ENCODE measurements at regions not wholly inside any gene's neighbourhood (a gene's known extent, or its start where the extent isn't known, plus 50 kb on each side); places are given as distances from the start of the nearest gene placed in this dataset.
"Not testable (repeated sequence)": the region's sequence is repeated elsewhere in the genome, so short reads cannot be mapped to it uniquely, and the experiment has no call there.

DNA sequence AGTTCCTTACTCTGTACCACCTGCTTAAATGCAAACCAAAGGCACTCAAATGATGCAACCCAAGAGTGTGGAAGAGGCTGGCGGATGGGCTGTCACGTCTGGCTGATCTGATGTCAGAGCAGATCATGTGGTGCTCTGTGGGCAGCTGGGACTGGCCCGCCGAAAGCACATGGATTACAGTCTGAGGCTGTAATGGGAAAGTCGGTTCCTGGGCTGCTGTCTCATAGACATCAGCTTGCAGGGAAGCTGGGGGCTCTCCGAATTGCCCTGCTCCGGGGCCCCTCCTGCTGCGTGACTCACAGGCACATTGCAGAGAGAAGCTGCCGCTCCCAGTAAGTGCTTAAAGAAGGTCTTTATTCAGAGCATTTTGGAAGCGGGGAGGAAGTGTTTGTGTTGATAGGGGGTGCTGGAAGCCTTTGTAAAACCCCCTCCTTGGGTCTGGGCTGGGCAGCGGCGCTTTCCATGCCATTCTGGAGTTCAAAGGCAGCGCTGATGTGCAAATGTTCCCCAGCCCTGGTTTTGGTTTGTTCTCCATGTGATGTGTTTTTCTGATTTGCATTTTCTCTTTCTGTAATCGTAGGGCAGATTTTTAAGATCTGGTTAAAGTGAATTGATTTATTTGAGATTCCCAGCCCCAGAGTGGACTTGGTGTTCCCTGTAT, 181.1 kb downstream of the LARP7 start:
- peaks cover 9% of the 10 kb centered on the region for H3K36me3 ChIP-seq (ENCODE audit: control insufficient read depth, insufficient read depth, low read length)
- peaks cover 20% of the 10 kb centered on the region for H3K4me1 ChIP-seq (ENCODE audit: control insufficient read depth, insufficient read depth, low read length)
- peak overlapping the region; percentile 46 for H3K4me3 ChIP-seq (ENCODE audit: low read depth, low read length)
- H3K9me3 ChIP-seq (ENCODE audit: control insufficient read depth, insufficient read depth, low read depth, low read length): no peaks in the 10 kb centered on the region
- peak overlapping the region; percentile 58 for H3K9ac ChIP-seq (ENCODE audit: low read length)
- H3K27ac ChIP-seq (ENCODE audit: low read depth, low read length): peak overlapping the region; percentile 33; the same call in 1 of the 2 replicates
- no peaks in the 10 kb centered on the region for H3K27me3 ChIP-seq (ENCODE audit: control insufficient read depth, insufficient read depth, low read length)

DNA sequence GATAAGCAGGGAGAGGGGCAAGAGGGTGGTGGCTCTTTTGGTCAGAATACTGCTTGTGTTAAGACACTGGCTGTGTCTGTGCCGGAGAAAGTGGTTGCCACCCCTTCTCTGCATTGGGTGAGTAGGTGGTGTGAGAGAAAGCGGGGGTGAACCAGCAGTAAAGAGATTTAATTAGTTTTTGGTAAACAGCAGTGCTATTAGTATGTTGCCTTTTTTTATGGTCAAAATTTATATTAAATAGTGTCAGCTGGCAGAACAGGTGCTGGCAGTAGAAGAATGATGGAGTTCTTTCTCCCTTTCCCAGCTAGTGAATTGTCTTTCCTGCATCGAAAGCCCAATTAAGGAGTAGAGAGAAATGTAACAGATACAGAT, 181.6 kb downstream of the LARP7 start:
- H3K9ac ChIP-seq (ENCODE audit: low read length): peak overlapping the region; percentile 58

DNA sequence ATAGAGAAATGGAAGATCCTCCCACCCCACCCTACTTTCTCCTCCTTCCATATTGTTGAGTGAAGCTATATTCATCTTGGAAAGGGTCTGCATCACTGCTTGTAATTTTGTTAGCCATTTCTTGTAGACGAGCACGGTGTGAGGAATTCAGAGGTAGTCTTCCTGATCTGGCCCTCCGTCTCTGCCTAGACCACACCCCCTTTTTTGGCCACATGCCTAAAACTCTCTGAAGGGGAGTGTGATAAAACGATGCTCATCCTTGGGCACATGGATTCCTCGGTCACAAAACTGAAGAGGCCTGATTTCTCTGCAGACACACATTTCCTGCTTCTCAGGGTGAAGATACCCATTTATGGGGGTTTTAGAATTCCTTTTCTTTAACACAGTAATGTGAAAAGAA, 182.8 kb downstream of the LARP7 start:
- H3K4me3 ChIP-seq (ENCODE audit: low read depth, low read length): no peak overlapping the region
- H3K36me3 ChIP-seq (ENCODE audit: control insufficient read depth, insufficient read depth, low read length): peaks cover 12% of the 10 kb centered on the region
- H3K9ac ChIP-seq (ENCODE audit: low read length): no peak overlapping the region
- H3K27me3 ChIP-seq (ENCODE audit: control insufficient read depth, insufficient read depth, low read length): no peaks in the 10 kb centered on the region
- no peaks in the 10 kb centered on the region for H3K9me3 ChIP-seq (ENCODE audit: control insufficient read depth, insufficient read depth, low read depth, low read length)
- no peak overlapping the region for H3K27ac ChIP-seq (ENCODE audit: low read depth, low read length)
- peaks cover 20% of the 10 kb centered on the region for H3K4me1 ChIP-seq (ENCODE audit: control insufficient read depth, insufficient read depth, low read length)

More for the DNA sequence above, 181.6 kb downstream of the LARP7 start:
- Histone ChIP-seq H3K36me3 (ENCODE audit: control insufficient read depth, insufficient read depth, low read length) (peaks cover 9% of the 10 kb centered on the region), H3K27me3 (ENCODE audit: control insufficient read depth, insufficient read depth, low read length) (no peaks in the 10 kb centered on the region), H3K9me3 (ENCODE audit: control insufficient read depth, insufficient read depth, low read depth, low read length) (no peaks in the 10 kb centered on the region), H3K27ac (ENCODE audit: low read depth, low read length) (peak overlapping the region; percentile 0; the same call in 1 of the 2 replicates), H3K4me1 (ENCODE audit: control insufficient read depth, insufficient read depth, low read length) (peaks cover 20% of the 10 kb centered on the region), H3K4me3 (ENCODE audit: low read depth, low read length) (peak overlapping the region; percentile 46)

DNA sequence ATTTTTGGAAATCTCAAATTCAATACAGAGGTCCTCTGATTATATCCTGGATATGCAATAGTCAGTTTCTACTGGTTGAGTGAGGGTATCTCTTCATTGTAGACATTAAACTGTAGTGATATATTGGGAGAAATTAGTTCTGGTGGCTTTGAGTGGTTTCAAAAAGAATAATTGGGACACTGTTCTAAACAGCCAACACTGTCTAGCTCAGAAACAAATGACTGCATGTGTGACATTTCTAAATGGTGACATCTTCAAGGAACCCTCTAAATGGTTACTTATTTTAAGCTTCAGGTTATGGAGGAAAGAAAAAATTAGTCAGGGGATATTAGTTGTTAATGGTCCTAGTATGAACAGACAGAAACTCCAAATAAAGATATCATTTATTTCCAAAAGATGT, 186.2 kb downstream of the LARP7 start:
- Histone ChIP-seq H3K4me1 (ENCODE audit: control insufficient read depth, insufficient read depth, low read length) (peaks cover 15% of the 10 kb centered on the region; the same call in 1 of the 2 replicates), H3K27me3 (ENCODE audit: control insufficient read depth, insufficient read depth, low read length) (no peaks in the 10 kb centered on the region), H3K27ac (ENCODE audit: low read depth, low read length) (no peak overlapping the region), H3K9ac (ENCODE audit: low read length) (no peak overlapping the region), H3K36me3 (ENCODE audit: control insufficient read depth, insufficient read depth, low read length) (peaks cover 33% of the 10 kb centered on the region), H3K9me3 (ENCODE audit: control insufficient read depth, insufficient read depth, low read depth, low read length) (no peaks in the 10 kb centered on the region), H3K4me3 (ENCODE audit: low read depth, low read length) (no peak overlapping the region)

DNA sequence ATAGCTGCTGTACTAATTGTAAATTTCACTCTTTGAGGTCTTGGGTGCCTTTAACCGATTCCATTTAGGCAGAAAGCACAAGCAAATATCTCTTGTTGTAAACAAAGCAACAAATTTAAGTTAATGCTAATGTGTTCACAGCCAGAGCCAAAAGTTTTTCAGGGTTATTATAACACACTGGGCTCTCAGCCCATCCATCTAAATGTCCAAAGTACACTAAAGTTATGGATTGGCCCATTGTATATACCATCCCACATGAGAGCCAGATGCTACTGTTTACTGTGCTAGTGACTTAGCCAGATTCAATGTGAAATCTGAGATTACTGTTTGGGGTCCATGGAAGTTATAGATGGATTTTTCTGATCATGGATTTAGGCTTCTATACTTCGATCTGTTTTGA, 186.7 kb downstream of the LARP7 start:
- Histone ChIP-seq H3K9ac (ENCODE audit: low read length) (no peak overlapping the region), H3K9me3 (ENCODE audit: control insufficient read depth, insufficient read depth, low read depth, low read length) (peaks cover 2% of the 10 kb centered on the region; the same call in 1 of the 2 replicates), H3K4me3 (ENCODE audit: low read depth, low read length) (no peak overlapping the region), H3K27me3 (ENCODE audit: control insufficient read depth, insufficient read depth, low read length) (no peaks in the 10 kb centered on the region), H3K27ac (ENCODE audit: low read depth, low read length) (no peak overlapping the region), H3K36me3 (ENCODE audit: control insufficient read depth, insufficient read depth, low read length) (peaks cover 33% of the 10 kb centered on the region), H3K4me1 (ENCODE audit: control insufficient read depth, insufficient read depth, low read length) (peaks cover 10% of the 10 kb centered on the region; the same call in 1 of the 2 replicates)

DNA sequence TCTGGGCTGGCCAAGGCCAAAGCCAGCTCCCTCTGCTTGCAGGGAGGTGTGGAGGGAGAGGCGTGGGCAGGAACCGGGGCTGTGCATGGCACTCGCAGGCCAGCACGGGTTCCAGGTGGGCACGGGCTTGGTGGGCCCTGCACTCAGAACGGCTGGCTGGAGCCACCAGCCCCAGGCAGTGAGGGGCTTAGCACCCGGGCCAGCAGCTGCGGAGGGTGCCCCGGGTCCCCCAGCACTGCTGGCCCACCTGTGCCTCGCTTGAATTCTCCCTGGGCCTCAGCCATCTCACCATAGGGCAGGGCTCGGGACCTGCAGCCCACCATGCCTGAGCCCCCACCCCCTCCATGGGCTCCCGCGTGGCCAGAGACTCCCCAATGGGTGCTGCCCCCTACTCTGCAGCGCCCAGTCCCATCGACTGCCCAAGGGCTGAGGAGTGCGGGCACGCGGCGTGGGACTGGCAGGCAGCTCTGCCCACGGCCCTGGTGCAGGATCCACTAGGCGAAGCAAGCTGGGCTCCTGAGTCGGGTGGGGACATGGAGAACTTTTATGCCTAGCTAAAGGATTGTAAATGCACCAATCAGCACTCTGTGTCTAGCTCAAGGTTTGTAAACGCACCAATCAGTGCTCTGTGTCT, 193.9 kb downstream of the LARP7 start:
- Histone ChIP-seq H3K27me3 (ENCODE audit: control insufficient read depth, insufficient read depth, low read length) (no peaks in the 10 kb centered on the region), H3K4me1 (ENCODE audit: control insufficient read depth, insufficient read depth, low read length) (no peaks in the 10 kb centered on the region), H3K9ac (ENCODE audit: low read length) (no peak overlapping the region), H3K9me3 (ENCODE audit: control insufficient read depth, insufficient read depth, low read depth, low read length) (peaks cover 40% of the 10 kb centered on the region), H3K4me3 (ENCODE audit: low read depth, low read length) (no peak overlapping the region), H3K36me3 (ENCODE audit: control insufficient read depth, insufficient read depth, low read length) (peaks cover 36% of the 10 kb centered on the region), H3K27ac (ENCODE audit: low read depth, low read length) (no peak overlapping the region)

DNA sequence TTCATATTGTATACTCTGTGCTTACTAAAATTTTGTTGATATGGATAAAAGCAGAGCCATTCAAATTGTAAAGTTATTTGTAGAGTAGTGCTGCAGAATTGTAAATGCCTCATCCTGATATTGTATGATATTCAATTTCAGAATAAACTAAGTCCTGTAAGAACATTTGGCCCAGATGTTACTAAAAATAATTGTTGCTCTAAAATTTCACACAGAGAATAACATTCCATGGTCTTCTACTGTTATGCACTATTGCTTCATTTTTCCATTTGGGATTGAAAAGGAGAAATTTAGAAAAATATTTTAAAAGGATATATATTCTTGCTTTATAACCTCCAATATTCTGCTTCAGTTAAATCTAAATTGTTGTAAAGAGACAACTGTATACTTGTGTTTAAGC, 195.6 kb downstream of the LARP7 start:
- Histone ChIP-seq H3K36me3 (ENCODE audit: control insufficient read depth, insufficient read depth, low read length) (peaks cover 29% of the 10 kb centered on the region), H3K9ac (ENCODE audit: low read length) (no peak overlapping the region), H3K27ac (ENCODE audit: low read depth, low read length) (no peak overlapping the region), H3K4me3 (ENCODE audit: low read depth, low read length) (no peak overlapping the region), H3K4me1 (ENCODE audit: control insufficient read depth, insufficient read depth, low read length) (no peaks in the 10 kb centered on the region), H3K27me3 (ENCODE audit: control insufficient read depth, insufficient read depth, low read length) (no peaks in the 10 kb centered on the region), H3K9me3 (ENCODE audit: control insufficient read depth, insufficient read depth, low read depth, low read length) (peaks cover 56% of the 10 kb centered on the region)

DNA sequence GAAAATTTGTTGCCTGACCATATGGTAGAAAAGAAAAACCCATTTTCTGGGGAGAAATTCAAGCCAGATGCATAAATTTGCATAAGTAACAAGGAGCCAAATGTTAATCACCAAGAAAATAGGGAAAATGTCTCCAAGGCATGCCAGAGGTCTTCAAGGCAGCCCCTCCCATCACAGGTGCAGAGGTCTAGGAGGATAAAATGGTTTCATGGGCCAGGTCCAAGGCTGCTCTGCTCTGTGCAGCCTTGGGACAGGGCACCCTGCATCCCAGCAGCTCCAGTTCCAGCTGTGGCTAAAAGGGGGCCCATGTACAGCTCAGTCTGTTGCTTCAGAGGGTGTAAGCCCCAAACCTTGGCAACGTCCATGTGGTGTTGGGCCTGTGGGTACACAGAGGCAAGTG, 200.0 kb downstream of the LARP7 start:
- H3K27me3 ChIP-seq (ENCODE audit: control insufficient read depth, insufficient read depth, low read length): no peaks in the 10 kb centered on the region
- H3K9me3 ChIP-seq (ENCODE audit: control insufficient read depth, insufficient read depth, low read depth, low read length): peaks cover 34% of the 10 kb centered on the region
- H3K4me3 ChIP-seq (ENCODE audit: low read depth, low read length): no peak overlapping the region
- H3K36me3 ChIP-seq (ENCODE audit: control insufficient read depth, insufficient read depth, low read length): peaks cover 16% of the 10 kb centered on the region
- H3K9ac ChIP-seq (ENCODE audit: low read length): no peak overlapping the region
- no peak overlapping the region for H3K27ac ChIP-seq (ENCODE audit: low read depth, low read length)
- peaks cover 6% of the 10 kb centered on the region for H3K4me1 ChIP-seq (ENCODE audit: control insufficient read depth, insufficient read depth, low read length)

DNA sequence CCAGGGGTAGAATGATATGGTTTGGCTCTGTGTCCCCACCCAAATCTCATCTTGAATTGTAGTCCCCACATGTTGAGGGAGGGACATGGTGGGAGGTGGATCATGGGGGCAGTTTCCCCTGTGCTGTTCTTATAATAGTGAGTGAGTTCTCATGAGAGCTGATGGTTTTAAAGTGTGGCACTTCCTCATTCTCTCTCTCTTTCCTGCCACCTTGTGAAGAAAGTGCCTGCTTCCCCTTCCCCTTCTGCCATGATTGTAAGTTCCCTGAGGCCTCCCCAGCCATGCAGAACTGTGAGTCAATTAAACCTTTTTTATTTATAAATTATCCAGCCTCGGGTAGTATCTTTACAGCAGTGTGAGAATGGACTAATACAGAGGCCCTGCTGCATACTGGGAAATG, 201.1 kb downstream of the LARP7 start:
- not testable (repeated sequence) for H3K27ac ChIP-seq (ENCODE audit: low read depth, low read length); H3K27me3 ChIP-seq (ENCODE audit: control insufficient read depth, insufficient read depth, low read length); H3K9ac ChIP-seq (ENCODE audit: low read length); H3K4me3 ChIP-seq (ENCODE audit: low read depth, low read length)
- peaks cover 14% of the 10 kb centered on the region; the same call in 1 of the 2 replicates for H3K36me3 ChIP-seq (ENCODE audit: control insufficient read depth, insufficient read depth, low read length)
- H3K9me3 ChIP-seq (ENCODE audit: control insufficient read depth, insufficient read depth, low read depth, low read length): peaks cover 33% of the 10 kb centered on the region
- H3K4me1 ChIP-seq (ENCODE audit: control insufficient read depth, insufficient read depth, low read length): peaks cover 13% of the 10 kb centered on the region

DNA sequence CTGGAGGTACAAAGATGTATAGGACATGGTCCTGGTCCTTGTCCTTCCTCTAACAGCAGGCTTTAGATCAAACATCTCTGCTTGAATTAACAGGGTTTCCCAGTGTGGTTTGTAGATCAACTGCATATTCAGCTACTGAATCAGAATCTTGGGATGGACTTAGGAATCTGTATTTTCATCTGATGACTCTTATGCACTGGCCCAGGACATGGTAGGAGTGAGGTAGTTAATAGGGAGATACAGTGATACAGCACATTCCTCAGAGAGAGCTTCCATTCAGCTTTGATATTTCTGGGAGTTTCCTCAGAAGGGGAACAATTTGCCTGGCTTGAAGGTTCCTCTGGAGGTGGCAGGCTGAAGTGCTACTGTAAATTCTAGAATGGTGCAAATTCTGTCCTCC, 203.1 kb downstream of the LARP7 start:
- H3K36me3 ChIP-seq (ENCODE audit: control insufficient read depth, insufficient read depth, low read length): peaks cover 9% of the 10 kb centered on the region; the same call in 1 of the 2 replicates
- H3K9me3 ChIP-seq (ENCODE audit: control insufficient read depth, insufficient read depth, low read depth, low read length): peaks cover 25% of the 10 kb centered on the region
- H3K4me1 ChIP-seq (ENCODE audit: control insufficient read depth, insufficient read depth, low read length): peaks cover 13% of the 10 kb centered on the region
- no peaks in the 10 kb centered on the region for H3K27me3 ChIP-seq (ENCODE audit: control insufficient read depth, insufficient read depth, low read length)
- H3K4me3 ChIP-seq (ENCODE audit: low read depth, low read length): no peak overlapping the region
- no peak overlapping the region for H3K9ac ChIP-seq (ENCODE audit: low read length)
- H3K27ac ChIP-seq (ENCODE audit: low read depth, low read length): no peak overlapping the region

DNA sequence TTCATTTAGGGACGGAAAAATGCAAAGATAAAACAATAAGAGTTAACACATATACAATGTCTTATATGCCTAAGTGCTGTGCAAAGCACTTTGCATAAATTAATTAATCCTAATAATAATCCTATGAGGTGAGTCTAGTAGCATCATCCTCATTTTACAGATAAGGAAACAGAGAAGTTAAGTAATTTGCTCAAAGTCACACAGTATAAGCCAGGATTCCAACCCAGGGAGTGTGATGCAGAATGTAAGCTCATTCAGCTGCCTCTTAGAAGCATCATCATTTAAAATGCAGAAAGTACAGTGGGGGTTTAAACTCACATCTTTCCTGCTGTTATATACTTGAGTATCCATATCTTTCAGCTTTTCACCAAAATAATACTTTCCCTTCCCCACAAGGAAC, 203.7 kb downstream of the LARP7 start:
- H3K4me1 ChIP-seq (ENCODE audit: control insufficient read depth, insufficient read depth, low read length): peaks cover 13% of the 10 kb centered on the region
- H3K4me3 ChIP-seq (ENCODE audit: low read depth, low read length): no peak overlapping the region
- no peak overlapping the region for H3K27ac ChIP-seq (ENCODE audit: low read depth, low read length)
- H3K27me3 ChIP-seq (ENCODE audit: control insufficient read depth, insufficient read depth, low read length): no peaks in the 10 kb centered on the region
- H3K9me3 ChIP-seq (ENCODE audit: control insufficient read depth, insufficient read depth, low read depth, low read length): peaks cover 24% of the 10 kb centered on the region
- no peak overlapping the region for H3K9ac ChIP-seq (ENCODE audit: low read length)
- H3K36me3 ChIP-seq (ENCODE audit: control insufficient read depth, insufficient read depth, low read length): 0 out of 2 replicates have a peak, but pooled peaks cover 9% of the 10 kb centered on the region
